Activated naive CD4-positive, alpha-beta T cell (primary cell): ENCODE measurements at regions not wholly inside any gene's neighbourhood (a gene's known extent, or its start where the extent isn't known, plus 50 kb on each side); places are given as distances from the start of the nearest gene placed in this dataset.
"Not testable (repeated sequence)": the region's sequence is repeated elsewhere in the genome, so short reads cannot be mapped to it uniquely, and the experiment has no call there.

Experiments
- DNase-seq, 4 experiments: peaks; one replicate each; lab custom pipeline; 2025; lab: John Stamatoyannopoulos, UW

DNA sequence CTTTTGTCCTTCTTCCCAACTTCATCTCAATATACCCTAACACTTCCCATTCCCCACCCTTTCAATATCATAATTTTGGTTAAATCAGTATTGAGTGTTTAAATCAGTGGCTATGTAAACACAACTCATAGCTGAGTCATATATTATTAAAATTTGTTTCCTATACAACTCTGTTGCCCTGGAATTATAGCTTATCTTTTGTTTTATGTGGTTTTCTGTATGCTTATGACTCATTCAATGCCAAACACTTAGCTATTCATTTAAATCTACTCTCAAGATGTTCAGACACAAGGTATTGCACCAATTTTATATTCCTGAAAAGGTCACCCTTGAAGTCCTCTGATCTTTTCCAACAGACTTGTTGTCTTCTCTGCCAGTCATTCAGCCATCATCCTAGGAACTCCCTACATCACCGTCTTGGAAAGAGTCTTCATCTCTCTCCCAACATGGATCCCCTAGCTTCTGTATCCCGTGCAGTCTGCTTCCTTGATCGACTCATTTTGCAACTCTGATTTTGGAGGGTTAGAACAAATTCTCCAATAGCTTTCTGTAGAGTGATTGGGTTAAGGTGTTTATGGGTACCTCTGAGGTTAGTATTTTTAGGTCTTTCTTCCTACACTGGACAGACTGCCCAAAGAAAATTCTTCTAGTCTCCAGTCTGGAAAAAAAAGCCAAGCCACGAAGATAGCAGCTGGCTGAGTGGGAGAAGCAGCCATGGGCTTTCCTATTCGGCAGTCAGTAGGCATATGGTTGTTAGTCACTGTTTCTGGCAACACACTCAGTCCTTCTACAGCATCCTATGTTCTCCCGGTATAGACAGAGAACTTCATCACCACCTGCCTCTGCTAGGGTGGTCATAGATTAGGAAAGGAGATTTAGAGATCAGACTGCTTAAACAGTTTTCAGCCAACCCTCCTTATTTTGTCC lies 102.1 kb downstream of the CRPPA start:
- no peak for DNase-seq

DNA sequence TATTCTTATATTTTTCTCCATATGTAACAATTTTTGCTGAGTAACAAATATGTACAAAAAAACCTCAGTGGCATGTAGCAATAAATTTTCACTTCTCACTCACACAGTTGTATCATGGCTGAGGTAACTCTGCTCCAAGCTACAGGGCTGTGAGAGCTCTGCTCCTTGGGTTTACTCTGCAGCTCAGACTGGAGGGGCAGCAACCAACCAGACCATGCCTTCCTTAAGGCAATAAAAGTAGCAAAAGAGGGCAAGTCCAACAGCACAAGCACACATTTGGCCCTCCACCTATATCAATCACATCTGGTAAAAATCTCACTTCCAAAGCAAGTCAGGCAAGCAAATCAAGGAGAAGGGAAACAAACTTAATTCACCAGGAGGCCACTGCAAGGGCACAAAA lies 102.9 kb downstream of the CRPPA start:
- no peak for DNase-seq

DNA sequence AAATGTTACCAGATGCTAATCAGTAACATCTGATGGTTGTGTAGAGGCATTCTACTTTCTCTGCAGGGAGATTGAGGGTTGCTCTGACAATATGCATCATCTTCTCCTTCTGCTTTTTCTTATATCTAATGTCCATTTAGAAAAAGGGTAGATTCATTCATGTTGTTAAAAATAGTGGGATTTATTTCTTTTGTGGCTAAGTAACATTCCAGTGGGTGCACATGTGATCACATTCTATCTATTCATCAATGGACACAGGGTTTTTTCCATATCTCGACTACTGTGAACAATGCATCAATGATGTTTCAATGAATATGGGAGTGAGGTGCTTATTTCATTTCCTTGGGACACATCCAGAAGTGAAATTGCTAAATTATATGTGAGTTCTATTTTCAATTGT lies 103.9 kb downstream of the CRPPA start:
- DNase-seq: no peak

DNA sequence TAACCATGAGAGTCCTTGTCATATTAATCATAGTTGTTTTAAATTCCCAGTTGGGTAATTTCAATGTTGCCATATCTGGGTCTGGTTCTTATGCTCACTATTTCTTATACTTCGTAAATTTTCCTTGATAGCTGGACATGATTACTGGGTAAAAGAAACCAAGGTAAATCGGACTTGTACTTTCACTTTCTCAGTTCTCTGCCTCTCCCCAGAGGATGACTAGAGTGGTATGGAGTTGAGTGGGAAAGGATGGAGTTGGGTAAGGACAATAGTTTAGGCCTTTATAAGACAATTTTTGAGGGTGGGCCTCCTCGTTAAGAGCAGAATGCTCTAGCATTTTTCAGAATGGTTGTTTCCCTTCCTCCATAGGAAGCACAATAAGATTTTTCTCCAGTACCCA lies 106.1 kb downstream of the CRPPA start:
- DNase-seq: no peak

DNA sequence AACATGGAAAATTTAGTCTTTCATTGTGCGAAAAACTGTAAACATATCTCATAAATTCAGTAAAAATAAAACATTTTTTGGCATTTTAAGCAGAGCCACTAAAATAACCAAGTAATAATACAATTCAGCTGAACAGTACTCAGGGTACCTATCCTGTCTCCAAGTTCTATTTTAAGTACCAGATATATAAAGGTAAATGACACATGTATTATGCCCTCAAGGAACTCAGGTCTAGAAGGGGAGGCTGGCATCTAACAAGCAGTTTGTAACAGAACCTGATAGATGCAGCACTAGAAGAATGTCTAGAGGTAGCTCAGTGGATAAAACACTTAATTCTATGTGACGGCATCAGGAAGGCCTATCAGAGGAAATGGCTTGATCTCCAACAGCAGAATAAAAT lies 112.2 kb downstream of the CRPPA start:
- no peak for DNase-seq

DNA sequence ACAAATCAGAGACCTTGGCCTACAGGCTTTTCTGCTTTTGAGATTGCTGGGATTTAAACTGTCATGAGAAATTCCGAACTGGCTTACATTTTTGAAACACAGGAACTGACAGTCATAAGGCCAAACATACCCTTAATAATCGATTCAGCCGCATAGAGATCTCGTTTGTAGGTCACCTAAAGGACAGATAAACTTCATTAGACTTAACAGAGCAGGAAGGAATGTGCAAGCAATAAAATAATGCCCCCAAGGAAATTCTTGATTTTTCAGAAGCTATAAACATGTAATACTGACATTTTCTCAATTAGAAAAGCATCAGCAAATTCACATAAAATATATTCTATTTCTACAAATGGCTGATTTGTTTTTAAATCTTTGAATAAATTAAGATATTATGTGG lies 120.0 kb downstream of the CRPPA start:
- no peak for DNase-seq

DNA sequence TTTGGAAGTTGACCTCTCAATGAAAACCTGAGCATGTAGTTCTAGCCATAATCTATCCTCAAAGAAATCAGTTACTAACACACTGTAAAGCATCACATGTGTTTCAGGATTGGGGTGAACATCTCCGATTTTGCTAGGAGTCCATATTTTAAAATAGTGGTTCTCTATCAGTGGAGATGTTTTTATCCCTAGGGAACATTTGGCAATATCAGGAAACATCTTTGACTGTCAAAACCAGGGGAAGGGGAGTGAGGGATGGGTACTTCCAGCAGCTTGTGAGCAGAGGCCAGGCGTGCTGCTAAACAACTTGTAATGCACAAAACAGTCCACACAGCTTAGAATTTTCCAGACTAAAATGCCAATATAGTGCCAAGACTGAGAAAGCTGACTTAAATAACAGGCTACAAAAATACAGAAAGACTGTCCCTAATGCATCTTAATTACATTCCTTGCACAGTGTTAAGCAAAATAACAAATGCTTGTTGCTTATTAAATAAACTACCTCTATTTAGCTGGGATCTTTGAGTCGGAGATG lies 120.9 kb downstream of the CRPPA start:
- no peak for DNase-seq

DNA sequence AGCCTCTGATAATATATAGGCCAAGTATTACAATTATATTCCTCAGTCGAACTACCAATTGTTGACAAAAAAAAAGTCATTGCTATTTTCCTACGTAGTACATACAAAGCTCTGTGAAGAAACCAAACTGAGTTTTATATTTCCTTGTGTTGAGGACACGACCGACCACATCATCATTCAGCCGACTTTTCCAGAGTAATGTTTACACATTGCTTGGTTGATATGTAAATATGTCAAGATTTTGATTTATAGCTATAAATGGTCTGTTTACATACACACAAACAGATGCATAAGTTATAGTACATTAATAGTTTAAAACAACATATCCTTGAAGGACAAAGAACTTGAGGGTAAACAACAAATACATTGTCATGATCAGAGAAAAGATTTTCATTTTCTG lies 121.5 kb downstream of the CRPPA start:
- DNase-seq: no peak

DNA sequence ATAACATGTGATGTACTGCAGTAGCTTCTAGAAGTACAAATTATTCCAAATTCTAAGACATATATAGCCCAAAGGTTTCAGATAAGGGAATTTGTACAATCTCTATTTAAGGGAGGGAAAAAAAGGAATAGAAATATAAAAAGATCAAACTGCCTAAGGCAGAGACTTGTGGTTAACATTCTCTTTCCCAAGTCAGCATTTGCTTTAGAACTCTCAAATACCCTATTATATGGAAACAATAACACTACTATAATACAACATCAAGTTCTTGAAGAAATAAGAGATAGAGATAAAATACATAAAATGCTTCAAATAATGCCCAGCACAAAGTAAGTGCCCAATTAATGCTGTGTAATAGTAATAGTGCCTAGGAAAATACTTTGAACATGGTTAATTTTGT lies 123.1 kb downstream of the CRPPA start:
- DNase-seq: no peak

DNA sequence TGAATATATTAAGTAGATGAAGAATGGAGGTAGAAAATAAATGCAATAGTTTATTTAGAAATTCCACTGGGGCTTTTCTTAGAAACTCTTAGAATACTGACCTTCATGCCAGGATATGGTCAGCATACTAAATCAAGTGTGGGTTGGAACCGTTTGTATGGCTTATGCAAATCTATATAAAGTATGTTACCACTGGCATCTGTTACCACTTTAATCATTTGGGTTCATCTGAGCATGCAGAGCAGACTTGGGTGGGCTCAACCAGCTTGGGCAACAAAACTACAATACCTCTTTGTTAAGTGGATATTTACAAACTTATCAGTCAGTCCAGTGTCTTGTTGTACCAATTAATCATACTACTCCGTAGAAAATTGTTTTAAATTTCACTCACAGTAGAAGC lies 125.8 kb downstream of the CRPPA start:
- no peak for DNase-seq

DNA sequence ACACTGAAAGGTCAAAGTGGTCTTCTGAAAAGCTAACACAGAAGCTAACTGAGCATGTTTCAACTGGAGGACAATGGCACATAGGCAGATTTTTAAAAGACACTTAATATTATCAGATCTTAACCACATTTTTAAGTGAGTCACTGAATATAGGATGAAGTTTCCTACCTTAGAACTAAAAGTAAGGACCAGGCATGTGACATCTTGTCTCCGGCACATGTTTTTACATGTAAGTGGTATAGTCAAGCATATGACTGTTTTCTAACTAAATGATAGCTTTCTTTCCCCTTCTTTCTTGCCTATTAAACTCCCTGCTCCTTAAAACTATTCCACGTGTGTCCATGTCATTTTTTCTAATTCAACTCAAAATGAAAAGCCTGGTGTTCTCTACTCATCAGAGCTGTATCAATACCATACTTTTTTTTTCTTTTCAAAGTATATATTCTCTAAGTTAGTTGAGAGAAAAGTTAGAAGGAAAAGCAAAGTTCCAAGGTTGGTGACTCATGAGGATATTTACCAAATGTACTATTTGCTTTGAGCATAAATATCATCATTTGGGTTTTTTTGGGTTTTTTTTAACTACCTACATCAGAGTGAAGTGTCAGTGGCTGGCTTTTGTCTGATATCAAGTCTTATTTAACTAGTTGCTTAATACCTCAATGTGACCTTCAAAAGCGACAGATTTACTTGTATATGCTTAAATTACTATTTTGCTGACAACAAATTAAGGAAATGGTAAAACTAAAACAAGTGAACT lies 127.5 kb downstream of the CRPPA start:
- DNase-seq: no peak

DNA sequence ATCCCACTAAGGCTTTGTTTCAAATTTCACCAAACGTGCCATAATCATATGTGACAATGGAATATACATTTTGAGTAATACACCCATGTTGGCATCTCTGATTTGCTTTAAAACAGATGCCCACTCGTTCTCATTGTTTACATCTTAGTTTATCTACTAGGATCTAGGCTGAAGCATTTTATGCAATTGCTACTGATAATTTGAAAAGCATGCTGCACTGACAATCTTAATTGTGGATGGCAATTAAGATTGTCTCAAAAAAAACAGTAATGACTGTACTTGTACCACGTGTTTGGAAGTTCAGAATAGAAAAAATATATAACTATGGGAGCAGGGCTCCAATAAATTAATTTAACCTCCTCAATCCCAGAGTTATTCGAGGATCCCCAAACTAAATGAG lies 136.8 kb downstream of the CRPPA start:
- no peak for DNase-seq

DNA sequence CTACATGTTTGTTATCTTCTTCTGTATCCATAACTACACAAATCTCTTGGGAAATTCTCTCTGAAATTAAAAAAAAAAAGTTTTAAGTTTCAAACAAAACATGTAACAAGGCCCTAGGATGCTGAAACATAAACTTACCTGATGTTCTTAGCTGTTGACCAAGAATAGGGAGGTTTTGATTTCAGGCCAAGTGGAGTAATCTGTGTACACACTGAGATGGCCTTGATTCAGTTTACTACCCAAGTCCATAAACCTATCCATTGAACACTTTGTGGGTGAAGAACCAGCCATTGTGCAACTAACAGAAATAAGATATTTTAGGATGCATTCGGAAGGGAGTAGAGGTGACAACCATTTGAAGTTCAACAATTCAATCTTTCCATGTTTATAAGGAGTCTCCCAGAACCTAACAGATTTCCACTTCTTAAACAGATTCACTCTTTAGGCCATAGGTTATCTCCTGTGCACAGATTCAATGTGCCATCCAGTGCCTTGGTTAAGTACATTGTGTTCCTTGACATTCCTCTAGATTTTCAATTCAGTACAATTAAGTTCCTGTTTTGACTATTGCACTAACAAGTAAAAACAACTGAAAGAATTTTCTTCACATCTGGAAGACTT lies 143.1 kb downstream of the CRPPA start:
- no peak for DNase-seq

DNA sequence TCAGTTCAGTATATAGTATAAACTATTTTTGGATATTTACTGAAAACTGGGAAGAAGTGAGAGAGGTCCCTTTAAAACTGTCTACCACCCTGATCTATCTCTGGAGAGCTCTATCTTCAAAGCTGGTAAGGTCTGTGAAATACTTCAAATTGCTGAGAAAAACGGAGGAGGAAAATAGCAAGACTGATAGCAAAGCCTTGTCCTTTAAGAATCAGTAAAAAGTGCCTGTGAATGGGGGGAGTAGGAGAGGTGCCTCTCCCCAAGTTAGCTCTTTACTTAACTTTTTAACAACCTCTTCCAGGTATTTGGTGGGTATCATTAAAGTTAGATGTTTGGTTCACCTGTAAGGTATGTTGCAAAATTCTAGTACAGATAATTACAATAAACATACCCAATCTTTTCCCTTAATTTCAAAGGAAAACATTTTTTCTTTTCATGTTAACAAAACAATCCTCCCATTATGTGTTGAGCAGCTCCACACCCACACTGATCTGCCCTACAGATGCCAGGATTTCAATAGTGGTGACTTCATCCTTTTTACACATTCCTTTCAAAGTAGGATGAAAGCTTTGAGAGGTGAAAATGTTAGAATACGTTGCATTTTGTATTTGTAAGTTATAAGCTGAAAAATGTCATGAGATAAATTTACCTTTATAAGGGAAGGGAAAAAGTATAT lies 149.2 kb downstream of the CRPPA start:
- DNase-seq: no peak

DNA sequence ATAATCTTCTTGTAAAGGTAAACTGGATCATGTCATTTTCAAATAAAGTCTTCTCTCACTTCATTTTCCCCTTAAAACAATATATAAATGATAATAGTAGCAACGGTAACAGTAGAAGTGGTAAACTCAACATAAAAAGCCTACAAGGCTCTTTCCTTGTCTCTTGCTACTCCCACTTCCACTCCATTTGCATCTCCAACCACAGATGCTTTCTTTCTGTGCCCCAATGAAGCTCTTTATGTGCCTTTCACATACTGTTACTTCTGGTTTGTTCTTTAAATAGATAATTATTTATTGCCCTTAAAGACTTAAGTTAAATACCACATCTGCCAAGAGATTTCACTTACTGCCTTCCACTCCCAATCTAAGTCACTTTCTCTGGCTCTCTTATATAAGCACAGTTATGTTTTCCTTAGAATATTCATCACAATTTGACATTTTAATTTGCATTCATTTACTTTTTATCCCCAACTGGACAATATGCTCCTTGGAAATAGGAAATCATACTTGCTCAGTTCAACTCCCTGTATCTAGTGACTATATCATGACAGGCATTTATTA lies 149.9 kb downstream of the CRPPA start:
- DNase-seq: no peak

DNA sequence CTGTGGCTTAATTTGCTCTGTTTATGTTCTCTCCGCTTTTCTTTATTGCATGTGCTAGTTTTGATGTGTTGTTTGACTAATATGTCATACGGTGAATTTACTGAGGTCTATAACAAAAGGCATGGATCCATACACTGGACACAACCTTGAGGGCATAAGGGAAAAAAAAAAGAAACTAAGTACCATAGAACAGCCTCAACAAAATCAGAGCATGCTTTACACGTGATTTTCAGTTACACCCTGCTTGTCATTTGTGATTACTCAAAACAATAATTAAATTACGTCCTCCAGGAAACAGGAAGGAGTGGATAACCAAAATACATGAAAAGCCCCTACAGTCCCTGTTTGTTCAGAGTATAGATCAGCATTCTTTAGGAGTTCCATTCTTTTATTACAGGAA lies 150.5 kb downstream of the CRPPA start:
- no peak for DNase-seq

DNA sequence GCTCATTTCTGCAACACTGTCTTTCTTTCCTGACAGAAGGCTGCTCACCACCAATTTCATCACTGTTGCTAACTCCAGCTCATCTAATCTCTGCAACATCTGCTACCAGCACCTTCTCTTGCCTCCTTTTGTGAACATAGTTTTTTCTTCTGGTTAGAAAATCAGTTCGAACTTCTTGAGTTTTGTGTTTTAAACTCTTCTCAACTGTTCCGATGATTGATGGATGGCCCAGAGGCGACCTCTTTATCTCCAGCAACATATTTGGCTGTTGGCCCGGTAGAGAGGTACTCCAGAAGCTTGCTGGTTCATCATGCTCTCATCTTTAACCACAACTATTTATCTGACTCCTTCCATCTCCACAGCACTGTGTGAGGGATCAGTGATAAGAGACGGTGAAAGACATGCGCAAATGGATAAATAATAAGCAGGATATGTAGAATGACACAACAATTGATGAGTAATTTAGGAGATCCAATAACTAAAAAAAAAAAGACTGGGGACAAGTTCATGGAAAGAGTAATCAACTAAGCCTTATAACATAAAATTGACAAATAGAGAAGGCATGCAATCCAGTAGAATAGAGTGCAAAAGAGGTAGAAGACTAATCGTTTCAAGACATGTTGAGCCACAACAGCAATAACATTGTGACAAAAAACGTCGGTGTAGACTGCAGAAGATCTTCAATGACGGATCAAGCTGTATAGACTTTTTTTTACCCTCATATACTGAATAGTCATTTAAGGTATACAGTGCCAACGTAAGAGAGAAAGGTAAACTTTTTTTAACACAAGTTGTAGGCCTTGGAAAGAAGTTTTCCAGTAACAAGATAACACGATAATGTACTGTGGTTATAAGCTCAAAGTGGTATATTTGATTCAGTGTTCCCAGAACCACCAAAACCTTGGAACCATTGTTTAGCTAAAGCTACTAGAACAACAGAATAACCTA lies 152.2 kb downstream of the CRPPA start:
- DNase-seq: no peak

DNA sequence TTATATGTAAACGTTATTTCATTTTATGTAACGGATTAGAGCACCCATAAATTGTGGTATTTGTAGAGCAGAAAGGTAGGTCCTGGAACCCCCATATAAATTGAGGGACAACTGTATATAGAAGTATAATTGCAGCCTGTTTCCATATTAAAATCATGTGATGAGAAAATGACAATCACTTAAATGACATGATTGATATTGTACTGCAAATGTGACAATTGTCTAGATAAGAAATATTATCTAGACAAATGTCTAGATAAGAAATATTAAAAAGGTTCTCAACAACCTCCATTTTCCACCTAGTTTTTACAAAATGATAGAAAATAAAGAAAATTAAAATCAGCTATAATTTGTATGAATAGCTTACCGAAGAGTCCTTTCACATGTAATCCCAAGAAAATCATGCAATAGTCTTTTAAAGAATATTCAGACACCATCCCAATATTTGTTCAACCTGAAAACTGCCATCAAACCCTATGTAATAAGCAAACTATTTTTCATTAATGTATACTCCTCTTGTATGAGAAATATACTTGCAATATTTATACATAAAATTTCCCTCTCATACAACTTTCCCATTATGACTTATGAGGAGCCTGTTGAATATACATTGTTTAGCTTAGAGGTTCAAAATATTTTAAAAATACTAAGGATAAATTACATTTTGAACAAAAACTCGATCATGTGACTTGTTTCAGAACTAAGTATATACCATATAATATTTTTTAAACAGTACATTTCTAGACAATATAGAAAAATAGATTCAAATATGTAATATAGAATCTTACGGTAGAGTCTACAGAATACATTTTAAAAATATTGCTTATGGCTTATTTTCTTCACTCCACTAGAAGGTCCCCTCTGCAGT lies 153.2 kb downstream of the CRPPA start:
- no peak for DNase-seq

DNA sequence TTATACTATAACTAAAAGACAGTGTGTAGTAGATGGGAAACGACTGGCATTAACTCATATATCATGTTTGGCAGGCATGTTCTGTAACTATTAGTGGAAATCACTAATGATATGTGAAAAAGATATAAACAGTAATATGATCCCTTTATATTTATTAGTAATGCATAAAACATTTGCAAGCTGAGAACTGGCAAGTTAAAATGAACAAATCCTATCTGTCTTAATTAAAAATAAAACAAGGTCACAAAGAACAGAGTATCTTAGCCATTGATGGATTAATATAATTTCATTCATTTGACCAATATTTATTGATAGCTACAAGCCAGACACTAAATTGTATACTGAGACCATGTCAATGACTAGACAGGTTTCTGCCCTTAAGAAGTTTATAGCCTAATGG lies 154.5 kb downstream of the CRPPA start:
- DNase-seq: no peak

DNA sequence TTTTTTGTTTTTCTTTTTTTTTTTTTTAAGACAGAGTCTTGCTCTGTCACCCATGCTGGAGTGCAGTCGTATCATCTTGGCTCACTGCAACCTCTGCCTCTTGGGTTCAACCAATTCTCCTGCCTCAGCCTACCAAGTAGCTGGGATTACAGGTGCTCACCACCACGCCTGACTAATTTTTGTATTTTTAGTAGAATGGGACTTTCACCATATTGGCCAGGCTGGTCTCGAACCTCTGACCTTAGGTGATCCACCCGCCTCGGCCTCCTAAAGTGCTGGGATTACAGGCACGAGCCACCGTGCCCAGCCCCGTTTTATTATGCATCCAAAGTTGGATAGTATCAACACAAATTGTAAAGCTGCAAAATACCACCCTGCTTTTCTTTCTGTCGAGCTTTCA lies 154.9 kb downstream of the CRPPA start:
- DNase-seq: not testable (repeated sequence)
